ENCODE measurements at regions not wholly inside any gene's neighbourhood (a gene's known extent, or its start where the extent isn't known, plus 50 kb on each side); places are given as distances from the start of the nearest gene placed in this dataset.

DNA sequence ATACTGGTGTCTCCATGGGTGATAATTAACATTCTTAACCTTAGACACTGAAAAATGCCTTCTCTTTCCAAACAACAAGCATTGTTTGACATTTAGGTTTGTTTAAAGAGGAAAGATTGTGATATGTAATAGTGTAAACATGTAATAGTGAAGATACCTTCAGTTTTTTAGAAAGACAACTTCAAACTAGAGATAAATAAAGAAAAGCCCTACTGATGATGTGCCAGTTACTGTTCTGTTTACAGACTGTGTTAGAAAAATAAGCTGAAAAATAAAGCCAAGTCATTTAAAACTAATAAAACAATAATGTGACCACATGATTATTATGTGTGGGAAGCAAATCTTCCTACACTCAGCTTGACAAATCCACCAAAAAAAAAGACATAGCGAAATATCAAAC lies 2035.3 kb upstream of the TENM3 start:
- DNase-seq: no peak

GRCh38 chr4:180217070-180217469 lies 2026.1 kb upstream of the TENM3 start:
- no peak for DNase-seq

DNA sequence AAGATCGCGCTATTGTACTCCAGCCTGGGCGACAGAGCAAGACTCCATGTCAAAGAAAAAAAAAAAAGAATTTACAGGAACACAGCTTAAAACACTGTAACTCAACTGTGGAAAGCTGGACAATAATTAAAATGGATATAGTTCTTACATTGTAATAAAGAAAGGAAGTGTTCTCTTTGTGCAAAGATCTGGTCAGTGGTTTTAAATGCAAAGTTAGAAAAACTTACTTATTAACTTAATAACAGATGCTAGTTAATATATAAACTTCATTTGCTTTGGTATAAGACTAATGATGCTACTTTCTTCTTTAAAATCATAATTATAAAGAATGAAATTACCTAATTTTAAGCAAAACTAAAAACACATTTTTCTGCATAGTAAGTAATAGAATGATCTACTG lies 2024.1 kb upstream of the TENM3 start:
- no peak for DNase-seq

GRCh38 chr4:180225977-180226376 lies 2017.2 kb upstream of the TENM3 start:
- no peak for DNase-seq

- DNase-seq: no peak
These were observed 2008.5 kb upstream of the TENM3 start for GRCh38 chr4:180234730-180235129.

DNA sequence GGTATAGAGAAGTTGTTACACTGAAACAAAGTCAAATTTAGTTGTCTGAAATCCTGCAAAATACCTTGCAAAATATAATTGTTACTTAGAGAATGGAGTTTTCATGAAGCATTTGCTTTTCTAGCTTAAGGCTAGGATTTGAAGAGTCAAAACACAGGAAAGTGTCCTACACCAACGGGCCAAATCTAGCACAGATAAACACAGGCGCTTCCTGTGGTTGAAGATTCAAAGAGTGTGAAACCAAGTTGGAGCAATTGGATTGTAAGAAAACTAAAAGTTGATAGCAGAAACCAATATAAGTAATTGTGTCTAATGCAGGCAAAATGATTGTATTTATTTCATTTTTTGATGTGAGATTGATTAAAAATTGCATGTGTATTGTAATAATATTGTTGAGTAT lies 2002.5 kb upstream of the TENM3 start:
- DNase-seq: no peak

- DNase-seq: no peak
These were observed 1989.8 kb upstream of the TENM3 start for GRCh38 chr4:180253419-180253818.

DNA sequence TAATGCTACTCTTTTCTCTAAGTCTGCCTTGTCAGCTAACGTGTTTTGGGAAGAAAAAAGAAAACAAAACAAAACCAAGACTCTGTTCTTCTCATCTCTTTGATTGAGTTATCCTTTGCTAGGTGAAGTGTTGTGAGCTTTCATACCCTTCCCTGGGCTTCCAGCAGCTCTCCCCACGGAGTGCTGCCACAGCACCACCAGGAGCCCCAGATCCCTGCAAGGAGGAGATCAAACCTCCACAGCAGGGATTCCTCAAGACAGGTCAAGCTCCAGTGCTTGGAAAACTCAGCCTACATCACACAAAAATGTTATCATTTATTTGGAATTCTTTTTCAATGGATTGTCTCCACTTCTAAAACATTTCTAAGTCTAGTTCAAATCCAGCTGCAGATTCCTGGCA lies 1981.9 kb upstream of the TENM3 start:
- no peak for DNase-seq

DNA sequence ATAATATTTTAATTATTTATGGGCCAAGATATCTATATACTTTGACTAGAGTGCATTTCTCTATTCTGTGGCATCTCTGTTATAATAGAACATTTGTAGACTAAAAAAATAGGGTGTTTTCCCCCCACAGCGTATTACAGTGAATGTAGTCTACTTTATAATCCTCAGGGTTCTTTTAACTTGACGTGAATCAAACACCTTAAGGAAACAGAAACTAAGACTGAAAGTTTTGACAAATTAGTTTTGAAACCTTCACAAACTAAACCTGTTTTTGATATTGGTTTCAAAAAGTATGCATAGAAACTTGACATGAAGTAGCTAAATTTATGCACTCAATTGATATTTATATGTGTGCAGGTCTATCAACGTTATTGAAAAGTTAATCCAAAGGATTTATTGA lies 1963.1 kb upstream of the TENM3 start:
- no peak for DNase-seq

GRCh38 chr4:180280726-180281297 lies 1962.4 kb upstream of the TENM3 start:
- DNase-seq: no peak

DNA sequence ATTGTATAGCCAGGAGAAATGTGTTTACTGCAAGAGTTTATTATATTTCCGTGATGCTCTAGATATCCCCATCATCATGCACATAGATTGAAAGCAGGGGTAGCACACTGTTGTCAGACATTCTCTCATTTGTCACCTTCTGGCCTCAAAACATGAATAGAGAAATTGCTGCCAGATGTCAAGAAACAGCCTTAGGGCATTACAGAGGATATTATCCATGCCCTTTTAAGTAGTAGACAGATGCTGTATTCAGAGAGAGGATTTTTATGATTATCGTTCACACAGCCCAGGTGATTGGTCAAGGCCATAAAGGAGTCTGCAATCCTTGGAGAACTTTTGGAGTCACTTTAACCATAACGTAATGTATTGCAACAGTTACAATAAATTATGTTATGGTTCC lies 1961.5 kb upstream of the TENM3 start:
- no peak for DNase-seq

GRCh38 chr4:180284267-180284666 lies 1958.9 kb upstream of the TENM3 start:
- no peak for DNase-seq

- DNase-seq: no peak
These were observed 1957.4 kb upstream of the TENM3 start for GRCh38 chr4:180285796-180286195.

DNA sequence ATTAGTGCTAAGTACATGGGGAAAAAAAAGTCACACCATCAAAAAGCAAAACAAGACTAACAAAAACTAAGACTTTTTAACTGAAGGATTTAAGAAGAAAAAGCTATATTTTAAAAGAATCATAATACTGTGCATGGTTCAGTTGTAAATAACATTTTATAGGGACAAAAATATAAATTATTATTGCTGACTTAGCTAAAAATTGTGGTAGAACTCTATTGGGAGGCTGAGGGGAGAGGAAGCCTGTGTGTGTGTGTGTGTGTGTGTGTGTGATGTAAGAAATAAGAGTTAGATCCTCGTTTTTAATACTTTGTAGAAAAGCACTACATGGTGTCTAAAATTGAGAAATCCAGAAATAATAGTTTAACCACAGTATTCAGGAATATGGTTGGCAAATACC lies 1950.9 kb upstream of the TENM3 start:
- no peak for DNase-seq

DNA sequence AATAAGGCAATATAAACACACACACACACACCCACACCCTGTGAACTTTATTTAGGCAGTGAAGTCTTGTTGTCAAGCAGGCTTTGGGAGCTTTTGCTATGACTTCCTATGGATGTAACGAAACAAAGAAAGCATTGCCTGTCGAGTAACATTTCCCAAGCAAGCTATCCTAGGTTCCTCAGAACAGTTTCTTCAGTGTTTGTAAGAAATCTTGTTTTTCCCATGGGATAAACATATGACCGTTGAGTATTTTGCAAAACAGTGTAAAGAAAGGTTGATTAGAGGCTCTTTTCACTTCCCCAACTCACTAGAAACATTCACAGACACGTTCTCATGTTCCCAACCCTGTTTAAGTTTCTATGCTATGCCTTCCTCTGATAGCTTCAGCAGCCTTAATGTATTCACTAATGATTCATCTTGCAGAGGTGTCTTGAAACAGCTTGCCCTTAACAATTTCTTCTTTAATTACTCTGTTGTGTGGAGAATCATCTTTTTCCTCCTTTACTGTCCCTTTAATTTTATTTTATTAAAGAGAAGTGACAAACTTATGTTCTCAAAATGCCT lies 1947.1 kb upstream of the TENM3 start:
- DNase-seq: no peak

DNA sequence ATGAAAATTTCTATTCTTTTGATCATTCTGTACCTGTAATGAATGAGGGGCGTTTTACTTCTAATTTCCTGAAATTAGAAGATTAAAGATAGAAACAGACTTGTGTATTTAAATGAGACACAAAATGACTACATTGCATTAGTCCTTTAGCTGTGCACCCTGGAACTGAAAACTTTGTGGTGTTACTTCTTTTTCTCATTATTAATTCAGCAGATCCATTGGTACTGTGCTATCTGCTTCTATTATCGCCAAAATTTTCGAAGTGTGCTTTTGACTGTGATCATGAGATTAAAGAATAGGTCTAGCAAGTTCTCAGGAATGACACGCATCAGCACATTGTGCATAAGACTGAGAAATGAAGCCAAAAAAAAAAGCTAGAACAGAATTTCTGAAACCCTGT lies 1938.9 kb upstream of the TENM3 start:
- DNase-seq: no peak

DNA sequence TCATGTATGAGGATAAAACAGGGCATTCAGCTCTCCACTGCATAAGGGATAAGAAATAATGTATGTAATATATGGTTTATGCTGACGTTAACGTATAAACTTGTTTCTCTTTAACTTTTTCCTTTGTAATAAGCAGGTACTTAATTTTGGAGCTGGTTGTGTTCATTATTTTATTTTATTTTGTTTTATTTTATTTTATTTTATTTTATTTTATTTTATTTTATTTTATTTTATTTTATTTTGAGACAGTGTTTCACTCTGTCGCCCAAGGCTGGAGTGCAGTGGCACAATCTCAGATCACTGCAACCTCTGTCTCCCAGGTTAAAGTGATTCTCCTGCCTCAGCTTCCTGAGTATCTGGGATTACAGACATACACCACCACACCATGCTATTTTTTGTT lies 1932.6 kb upstream of the TENM3 start:
- no peak for DNase-seq

DNA sequence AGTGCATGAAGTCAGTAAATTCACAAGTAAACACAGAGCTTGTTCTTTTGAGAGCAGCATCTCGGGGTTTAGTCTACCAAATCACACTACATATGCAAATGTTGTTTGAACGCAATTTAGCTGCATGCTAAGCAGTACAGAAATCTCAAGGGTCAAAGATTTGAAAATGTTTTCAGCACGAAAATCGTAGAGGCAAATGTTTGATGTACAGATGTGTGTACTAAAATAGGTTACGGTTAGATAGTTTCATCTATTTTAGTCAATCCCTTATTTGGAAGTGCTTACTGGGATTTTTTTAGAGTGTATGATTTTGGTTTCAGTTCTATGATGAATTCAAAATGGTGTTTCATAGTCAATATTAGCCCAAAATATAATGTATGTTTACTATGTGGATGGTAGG lies 1928.2 kb upstream of the TENM3 start:
- no peak for DNase-seq

DNA sequence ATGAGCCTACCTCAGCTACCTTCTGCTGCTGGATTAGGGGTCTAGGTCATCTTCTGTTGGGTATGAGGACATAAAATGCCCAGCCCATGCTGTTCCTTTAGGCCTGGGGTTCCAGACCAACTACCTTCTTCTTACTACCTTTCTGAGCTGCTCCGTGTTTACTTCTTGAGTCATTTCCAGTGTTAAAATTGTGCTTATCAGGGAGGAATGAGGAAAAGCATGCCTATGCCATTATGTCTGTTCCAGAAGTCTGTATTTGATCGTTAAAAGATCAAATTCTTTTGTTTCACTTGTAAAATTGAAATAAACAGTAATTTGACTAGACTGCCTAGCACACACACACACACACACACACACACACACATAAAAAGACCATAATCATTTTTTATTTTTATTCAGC lies 1912.7 kb upstream of the TENM3 start:
- DNase-seq: no peak

DNA sequence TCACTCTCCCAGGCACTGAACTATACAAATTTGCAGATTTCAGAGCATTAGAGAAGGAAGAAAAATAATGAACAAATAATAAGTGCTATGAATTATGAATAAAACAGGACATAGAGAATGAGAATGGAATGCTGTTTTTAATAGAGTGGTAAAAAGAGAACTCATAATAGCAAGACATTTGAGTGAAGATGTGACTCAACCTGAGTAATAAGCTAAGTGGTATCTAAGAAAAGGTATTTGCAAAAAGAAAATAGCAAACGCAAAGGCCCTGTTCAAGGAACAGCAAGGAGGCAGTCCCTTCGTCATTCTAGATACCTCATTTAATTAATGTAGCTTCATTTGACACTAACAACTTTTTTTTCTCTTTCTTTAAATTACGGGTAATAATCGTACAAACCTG lies 1910.0 kb upstream of the TENM3 start:
- no peak for DNase-seq

- no peak for DNase-seq
These were observed 1907.6 kb upstream of the TENM3 start for GRCh38 chr4:180335566-180335965.

- DNase-seq: no peak
These were observed 1906.6 kb upstream of the TENM3 start for GRCh38 chr4:180336494-180337090.

GRCh38 chr4:180341926-180342325 lies 1901.3 kb upstream of the TENM3 start:
- no peak for DNase-seq

DNA sequence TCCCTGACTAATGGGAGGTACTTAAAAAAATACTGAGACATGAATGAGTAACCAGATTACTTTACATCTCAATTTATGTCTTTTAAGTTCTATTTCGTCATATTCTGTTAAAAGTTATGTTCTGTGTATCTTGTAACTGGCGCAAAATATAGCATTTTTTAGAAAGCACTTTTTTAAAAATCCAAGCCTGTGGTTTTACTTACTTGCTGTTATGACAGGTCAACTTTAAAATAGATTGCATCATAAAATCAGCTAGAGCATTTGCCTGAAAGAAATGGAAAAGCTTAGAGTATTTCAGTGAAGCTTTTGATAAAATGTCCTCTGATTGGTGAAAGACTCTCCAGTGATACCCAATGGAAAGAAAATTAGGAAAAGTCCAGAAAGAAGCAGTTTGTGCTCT lies 1892.3 kb upstream of the TENM3 start:
- no peak for DNase-seq

DNA sequence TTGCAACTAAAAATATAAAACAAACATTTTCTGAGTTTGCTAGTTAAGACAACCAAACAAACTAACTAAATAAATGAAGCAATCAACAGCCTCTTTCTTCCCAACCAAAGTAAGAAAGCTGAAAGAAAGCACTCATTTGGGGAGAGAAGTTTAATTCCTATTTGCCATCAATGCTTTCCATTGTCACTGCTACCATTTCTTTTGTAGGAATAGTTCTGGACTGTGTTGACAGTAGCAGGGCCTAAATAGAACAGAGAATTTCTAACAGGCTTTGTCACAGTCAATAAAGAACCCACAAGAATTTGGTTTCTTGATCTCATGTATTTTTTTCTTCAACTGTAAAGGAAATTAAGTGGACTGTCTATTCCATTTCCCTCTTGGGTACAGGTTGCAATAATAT lies 1886.4 kb upstream of the TENM3 start:
- no peak for DNase-seq

Data from activated CD4-positive, alpha-beta T cell treated with anti-CD3 and anti-CD28 coated beads, Interleukin-2, amount 50 U/mL, for 48 hours (primary cell).